PC-3 (cell line): ENCODE measurements at regions not wholly inside any gene's neighbourhood (a gene's known extent, or its start where the extent isn't known, plus 50 kb on each side); places are given as distances from the start of the nearest gene placed in this dataset.

Source experiments
- CTCF ChIP-seq: fragments of 300-600 bp; sonication (generic); conservative IDR thresholded peaks from 2 replicates; pipeline ENCODE4 v1.5.1; 2017; ENCODE audit warnings: antibody characterized with exemption, low read depth, mild to moderate bottlenecking, low read length
- EZH2 ChIP-seq: fragments of 300-600 bp; sonication (generic); IDR thresholded peaks from one replicate; pipeline ENCODE4 v1.6.1; 2017; ENCODE audit warnings: antibody characterized with exemption, mild to moderate bottlenecking, low read length; ENCODE audit not compliant: unreplicated experiment

GRCh38 chr10:69731184-69731583 lies 70.5 kb upstream of the COL13A1 start:
- TF ChIP-seq EZH2 = no peak
- no peak; the same call in 1 of the 2 replicates for TF ChIP-seq CTCF
